ENCODE measurements at regions not wholly inside any gene's neighbourhood (a gene's known extent, or its start where the extent isn't known, plus 50 kb on each side); places are given as distances from the start of the nearest gene placed in this dataset.

- TF ChIP-seq SREBF2 (IDR thresholded peaks at IDR 0.05; ENCODE audit: low read length) (no peak), POLR2A (IDR thresholded peaks at IDR 0.05; ENCODE audit: low read depth, low read length) (no peak)
Observed at GRCh38 chr5:20692913-20693312, 704.9 kb upstream of the CDH18 start.

Measured in GM12878 (cell line).